ENCODE measurements at regions not wholly inside any gene's neighbourhood (a gene's known extent, or its start where the extent isn't known, plus 50 kb on each side); places are given as distances from the start of the nearest gene placed in this dataset.

DNA sequence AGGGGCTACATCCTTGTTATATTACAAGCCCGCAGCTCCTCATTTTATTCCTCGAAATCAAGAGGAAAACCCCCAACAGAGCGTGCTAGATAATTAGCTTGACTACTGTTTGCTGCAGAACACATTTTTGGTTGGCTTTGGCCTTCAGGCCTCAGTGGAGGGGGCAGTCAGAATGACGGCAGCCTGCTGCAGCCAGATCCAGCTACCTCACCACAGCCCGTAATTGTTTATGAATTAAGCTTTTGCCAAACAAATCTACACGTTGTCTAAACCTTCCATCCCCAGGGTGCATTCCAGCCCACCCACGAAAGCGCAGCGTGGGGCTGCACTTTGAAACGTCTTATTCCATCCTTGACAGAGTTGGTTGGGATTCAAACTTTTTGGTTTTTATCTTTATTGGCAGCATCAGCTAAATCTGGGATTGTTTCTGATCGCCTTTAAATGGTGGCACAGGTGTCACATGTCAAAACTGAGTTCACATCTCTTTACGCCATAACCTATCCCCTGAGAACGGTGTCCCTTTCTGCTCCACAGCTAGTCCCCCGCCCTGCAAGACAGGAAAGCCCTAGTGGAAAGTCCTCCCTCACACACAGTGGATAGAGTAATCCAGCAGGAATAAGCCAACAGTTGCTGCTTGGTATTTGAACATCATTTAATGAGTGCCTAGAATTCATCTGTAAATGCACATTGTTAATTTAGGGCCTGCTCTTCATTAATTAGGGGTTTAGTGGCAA lies 195.5 kb downstream of the LMO4 start:
- H3K36me3 ChIP-seq (ENCODE audit: control insufficient read depth in 1 of 2, insufficient read depth in 2 of 2, low read depth in 1 of 2, low read length in 2 of 2): no peaks in the 10 kb centered on the region
- H2AFZ ChIP-seq (ENCODE audit: low read depth, low read length): no peak overlapping the region
- H3K4me2 ChIP-seq (ENCODE audit: low read length, poor library complexity, severe bottlenecking): no peak overlapping the region
- H3K23ac ChIP-seq (ENCODE audit: low read length in 2 of 2): no peak overlapping the region
- no peaks in the 10 kb centered on the region for H3K9me3 ChIP-seq (ENCODE audit: control insufficient read depth, low read length)
- no peaks in the 10 kb centered on the region for H3K27me3 ChIP-seq (ENCODE audit: control insufficient read depth in 1 of 2, insufficient read depth in 1 of 2, low read length in 2 of 2)
- no peak overlapping the region for H3K18ac ChIP-seq (ENCODE audit: low read depth in 1 of 2, low read length in 2 of 2)
- H3K9ac ChIP-seq (ENCODE audit: low read length): no peak overlapping the region
- H4K8ac ChIP-seq (ENCODE audit: low read length): no peak overlapping the region
- no peak overlapping the region for H4K91ac ChIP-seq (ENCODE audit: low read length)
- DNase-seq: peak; percentile 5
- no peak overlapping the region for H2AK5ac ChIP-seq (ENCODE audit: low read length, severe bottlenecking)
- no peak overlapping the region for H3K27ac ChIP-seq (ENCODE audit: low read length, poor library complexity, severe bottlenecking)
- H2BK15ac ChIP-seq (ENCODE audit: low read depth, poor library complexity, severe bottlenecking): no peak overlapping the region
- no peak overlapping the region for H2BK5ac ChIP-seq (ENCODE audit: low read depth, low read length, poor library complexity, severe bottlenecking)
- WGBS: 80% methylated on average over 13 of the region's 14 CpGs
- H3K4me1 ChIP-seq (ENCODE audit: control insufficient read depth, insufficient read depth, low read depth, low read length): no peaks in the 10 kb centered on the region
- H2BK120ac ChIP-seq (ENCODE audit: low read depth, low read length): no peak overlapping the region
- H3K4ac ChIP-seq (ENCODE audit: low read depth in 1 of 2, low read length in 2 of 2): no peak overlapping the region
- no peak overlapping the region for H3K4me3 ChIP-seq (ENCODE audit: insufficient read depth in 1 of 2, low read depth in 1 of 2, low read length in 2 of 2)
- H3K14ac ChIP-seq (ENCODE audit: low read length in 2 of 2): no peak overlapping the region
- no peak overlapping the region for H2BK12ac ChIP-seq (ENCODE audit: low read length in 2 of 2)
- H3K79me1 ChIP-seq (replicated peaks; ENCODE audit: low read length, poor library complexity, severe bottlenecking): no peaks in the 10 kb centered on the region

DNA sequence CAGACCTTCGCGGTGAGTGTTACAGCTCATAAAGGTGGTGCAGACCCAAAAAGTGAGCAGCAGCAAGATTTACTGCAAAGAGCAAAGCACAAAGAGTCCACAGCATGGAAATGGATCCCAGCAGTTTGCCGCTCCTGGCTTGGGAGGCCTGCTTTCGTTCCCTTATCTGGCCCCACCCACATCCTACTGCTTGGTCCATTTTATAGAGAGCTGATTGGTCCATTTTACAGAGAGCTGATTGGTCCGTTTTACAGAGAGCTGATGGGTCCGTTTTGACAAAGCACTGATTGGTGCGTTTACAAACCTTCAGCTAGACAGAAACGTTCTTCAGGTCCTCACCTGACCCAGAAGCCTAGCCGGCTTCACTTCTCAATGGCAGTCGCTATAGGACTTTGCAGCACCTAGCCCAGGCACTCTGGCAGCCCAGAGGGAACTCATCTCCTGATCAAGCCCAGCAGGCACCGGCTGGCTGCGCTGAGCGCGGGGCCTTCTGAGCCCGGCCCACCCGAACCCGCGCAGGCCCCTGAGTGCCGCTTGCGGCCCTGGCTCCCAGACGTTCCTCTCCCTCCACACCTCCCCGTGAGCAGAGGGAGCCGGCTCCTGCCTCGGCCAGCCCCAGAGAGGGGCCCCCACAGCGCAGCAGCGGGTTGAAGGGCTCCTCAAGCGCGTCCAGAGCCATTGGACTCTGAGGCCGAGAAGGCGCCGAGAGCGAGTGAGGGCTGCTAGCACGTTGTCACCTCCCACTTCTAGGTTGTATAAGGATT lies 200.3 kb downstream of the LMO4 start:
- no peak for DNase-seq
- no peak overlapping the region for H3K4me2 ChIP-seq (ENCODE audit: low read length, poor library complexity, severe bottlenecking)
- H3K14ac ChIP-seq (ENCODE audit: low read length in 2 of 2): no peak overlapping the region
- H2AK5ac ChIP-seq (ENCODE audit: low read length, severe bottlenecking): no peak overlapping the region
- H4K91ac ChIP-seq (ENCODE audit: low read length): no peak overlapping the region
- H2AFZ ChIP-seq (ENCODE audit: low read depth, low read length): no peak overlapping the region
- H3K79me1 ChIP-seq (replicated peaks; ENCODE audit: low read length, poor library complexity, severe bottlenecking): no peaks in the 10 kb centered on the region
- no peak overlapping the region for H4K8ac ChIP-seq (ENCODE audit: low read length)
- no peak overlapping the region for H3K4ac ChIP-seq (ENCODE audit: low read depth in 1 of 2, low read length in 2 of 2)
- H3K23ac ChIP-seq (ENCODE audit: low read length in 2 of 2): no peak overlapping the region
- H3K4me1 ChIP-seq (ENCODE audit: control insufficient read depth, insufficient read depth, low read depth, low read length): no peaks in the 10 kb centered on the region
- no peak overlapping the region for H3K18ac ChIP-seq (ENCODE audit: low read depth in 1 of 2, low read length in 2 of 2)
- H2BK12ac ChIP-seq (ENCODE audit: low read length in 2 of 2): no peak overlapping the region
- no peak overlapping the region for H2BK15ac ChIP-seq (ENCODE audit: low read depth, poor library complexity, severe bottlenecking)
- H2BK120ac ChIP-seq (ENCODE audit: low read depth, low read length): no peak overlapping the region
- no peak overlapping the region for H3K27ac ChIP-seq (ENCODE audit: low read length, poor library complexity, severe bottlenecking)
- H2BK5ac ChIP-seq (ENCODE audit: low read depth, low read length, poor library complexity, severe bottlenecking): no peak overlapping the region
- H3K9me3 ChIP-seq (ENCODE audit: control insufficient read depth, low read length): no peaks in the 10 kb centered on the region
- H3K27me3 ChIP-seq (ENCODE audit: control insufficient read depth in 1 of 2, insufficient read depth in 1 of 2, low read length in 2 of 2): no peaks in the 10 kb centered on the region
- no peak overlapping the region for H3K9ac ChIP-seq (ENCODE audit: low read length)
- WGBS: 94% methylated on average over 23 of the region's 33 CpGs
- no peak overlapping the region for H3K4me3 ChIP-seq (ENCODE audit: insufficient read depth in 1 of 2, low read depth in 1 of 2, low read length in 2 of 2)
- H3K36me3 ChIP-seq (ENCODE audit: control insufficient read depth in 1 of 2, insufficient read depth in 2 of 2, low read depth in 1 of 2, low read length in 2 of 2): no peaks in the 10 kb centered on the region

DNA sequence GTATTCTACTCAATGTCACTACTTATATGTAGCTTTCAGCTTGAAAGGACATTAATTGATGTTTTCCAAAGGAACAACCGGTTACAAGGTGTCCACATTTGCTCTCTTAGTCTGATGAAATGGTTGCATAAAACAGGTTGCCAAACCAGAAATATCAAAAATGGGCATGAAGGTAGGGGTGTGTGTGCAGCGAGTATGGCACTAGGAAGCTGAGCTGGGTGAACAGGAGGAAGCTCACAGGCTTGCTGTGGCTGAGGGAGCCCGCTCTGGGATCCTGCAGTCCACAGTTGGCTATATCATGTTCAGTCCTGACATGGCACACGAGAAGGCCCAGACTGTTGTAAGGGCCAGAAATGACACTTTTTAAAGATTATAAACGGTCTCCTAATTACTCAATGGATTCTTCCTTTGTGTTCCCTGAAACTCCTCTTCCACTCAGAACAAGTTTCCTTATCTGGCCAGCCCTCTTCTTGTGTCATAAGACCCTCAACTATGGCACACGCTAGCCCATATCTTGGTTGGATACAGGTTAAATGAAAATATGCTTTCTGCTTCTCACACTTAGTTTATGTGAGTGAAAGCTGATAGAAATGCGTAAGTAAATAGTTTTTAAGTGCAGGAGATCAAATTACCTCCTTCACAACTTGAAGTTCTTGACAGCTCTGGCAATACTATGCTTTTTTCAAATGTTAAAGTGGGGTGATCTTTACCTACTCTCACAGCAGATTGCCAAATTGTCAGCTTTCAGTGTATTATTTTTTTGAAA lies 201.5 kb downstream of the LMO4 start:
- no peak for DNase-seq
- no peaks in the 10 kb centered on the region for H3K4me1 ChIP-seq (ENCODE audit: control insufficient read depth, insufficient read depth, low read depth, low read length)
- H3K4me3 ChIP-seq (ENCODE audit: insufficient read depth in 1 of 2, low read depth in 1 of 2, low read length in 2 of 2): no peak overlapping the region
- H2BK12ac ChIP-seq (ENCODE audit: low read length in 2 of 2): no peak overlapping the region
- H2AK5ac ChIP-seq (ENCODE audit: low read length, severe bottlenecking): no peak overlapping the region
- H3K9ac ChIP-seq (ENCODE audit: low read length): no peak overlapping the region
- no peak overlapping the region for H3K14ac ChIP-seq (ENCODE audit: low read length in 2 of 2)
- no peak overlapping the region for H2BK120ac ChIP-seq (ENCODE audit: low read depth, low read length)
- no peak overlapping the region for H3K23ac ChIP-seq (ENCODE audit: low read length in 2 of 2)
- H3K27me3 ChIP-seq (ENCODE audit: control insufficient read depth in 1 of 2, insufficient read depth in 1 of 2, low read length in 2 of 2): no peaks in the 10 kb centered on the region
- no peaks in the 10 kb centered on the region for H3K36me3 ChIP-seq (ENCODE audit: control insufficient read depth in 1 of 2, insufficient read depth in 2 of 2, low read depth in 1 of 2, low read length in 2 of 2)
- H3K9me3 ChIP-seq (ENCODE audit: control insufficient read depth, low read length): peaks cover 6% of the 10 kb centered on the region
- H2BK15ac ChIP-seq (ENCODE audit: low read depth, poor library complexity, severe bottlenecking): no peak overlapping the region
- H4K91ac ChIP-seq (ENCODE audit: low read length): no peak overlapping the region
- no peak overlapping the region for H3K4ac ChIP-seq (ENCODE audit: low read depth in 1 of 2, low read length in 2 of 2)
- no peak overlapping the region for H2AFZ ChIP-seq (ENCODE audit: low read depth, low read length)
- no peak overlapping the region for H3K27ac ChIP-seq (ENCODE audit: low read length, poor library complexity, severe bottlenecking)
- H3K4me2 ChIP-seq (ENCODE audit: low read length, poor library complexity, severe bottlenecking): no peak overlapping the region
- H3K18ac ChIP-seq (ENCODE audit: low read depth in 1 of 2, low read length in 2 of 2): no peak overlapping the region
- no peak overlapping the region for H4K8ac ChIP-seq (ENCODE audit: low read length)
- no peaks in the 10 kb centered on the region for H3K79me1 ChIP-seq (replicated peaks; ENCODE audit: low read length, poor library complexity, severe bottlenecking)
- H2BK5ac ChIP-seq (ENCODE audit: low read depth, low read length, poor library complexity, severe bottlenecking): no peak overlapping the region
- 82% methylated on average over 5 of the region's 7 CpGs for WGBS

DNA sequence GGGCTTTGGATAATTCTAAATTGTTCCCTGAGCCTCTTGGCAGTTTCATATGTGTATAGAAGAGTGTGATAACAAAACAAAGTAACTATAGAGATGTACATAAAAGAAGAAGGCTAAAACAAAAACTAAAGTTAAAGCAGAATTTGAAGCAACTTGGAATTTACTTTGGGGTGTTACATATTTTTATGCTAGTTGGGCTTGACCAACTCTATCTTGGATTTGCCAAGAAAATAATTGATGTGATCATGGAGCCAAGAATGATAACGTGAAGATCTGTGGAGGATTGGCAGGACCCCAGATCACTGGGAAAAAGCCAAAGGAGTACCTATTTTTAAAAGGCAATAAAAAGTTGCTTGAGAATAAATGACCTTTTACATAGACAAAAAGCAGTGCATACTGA lies 206.9 kb downstream of the LMO4 start:
- no peak overlapping the region for H2AFZ ChIP-seq (ENCODE audit: low read depth, low read length)
- H4K91ac ChIP-seq (ENCODE audit: low read length): no peak overlapping the region
- no peak overlapping the region for H3K4me3 ChIP-seq (ENCODE audit: insufficient read depth in 1 of 2, low read depth in 1 of 2, low read length in 2 of 2)
- no peak overlapping the region for H3K4me2 ChIP-seq (ENCODE audit: low read length, poor library complexity, severe bottlenecking)
- H3K14ac ChIP-seq (ENCODE audit: low read length in 2 of 2): no peak overlapping the region
- no peaks in the 10 kb centered on the region for H3K36me3 ChIP-seq (ENCODE audit: control insufficient read depth in 1 of 2, insufficient read depth in 2 of 2, low read depth in 1 of 2, low read length in 2 of 2)
- no peak overlapping the region for H3K27ac ChIP-seq (ENCODE audit: low read length, poor library complexity, severe bottlenecking)
- H3K4me1 ChIP-seq (ENCODE audit: control insufficient read depth, insufficient read depth, low read depth, low read length): no peaks in the 10 kb centered on the region
- H3K18ac ChIP-seq (ENCODE audit: low read depth in 1 of 2, low read length in 2 of 2): no peak overlapping the region
- WGBS: 89% methylated on average over 1 of the region's 1 CpG
- H2BK5ac ChIP-seq (ENCODE audit: low read depth, low read length, poor library complexity, severe bottlenecking): no peak overlapping the region
- H3K79me1 ChIP-seq (replicated peaks; ENCODE audit: low read length, poor library complexity, severe bottlenecking): no peaks in the 10 kb centered on the region
- H3K9ac ChIP-seq (ENCODE audit: low read length): no peak overlapping the region
- no peaks in the 10 kb centered on the region for H3K27me3 ChIP-seq (ENCODE audit: control insufficient read depth in 1 of 2, insufficient read depth in 1 of 2, low read length in 2 of 2)
- no peak overlapping the region for H3K4ac ChIP-seq (ENCODE audit: low read depth in 1 of 2, low read length in 2 of 2)
- H3K9me3 ChIP-seq (ENCODE audit: control insufficient read depth, low read length): peaks cover 7% of the 10 kb centered on the region
- H4K8ac ChIP-seq (ENCODE audit: low read length): no peak overlapping the region
- DNase-seq: no peak
- H2BK15ac ChIP-seq (ENCODE audit: low read depth, poor library complexity, severe bottlenecking): no peak overlapping the region
- no peak overlapping the region for H2AK5ac ChIP-seq (ENCODE audit: low read length, severe bottlenecking)
- H3K23ac ChIP-seq (ENCODE audit: low read length in 2 of 2): no peak overlapping the region
- H2BK120ac ChIP-seq (ENCODE audit: low read depth, low read length): no peak overlapping the region
- no peak overlapping the region for H2BK12ac ChIP-seq (ENCODE audit: low read length in 2 of 2)
